ENCODE measurements at regions not wholly inside any gene's neighbourhood (a gene's known extent, or its start where the extent isn't known, plus 50 kb on each side); places are given as distances from the start of the nearest gene placed in this dataset.

DNA sequence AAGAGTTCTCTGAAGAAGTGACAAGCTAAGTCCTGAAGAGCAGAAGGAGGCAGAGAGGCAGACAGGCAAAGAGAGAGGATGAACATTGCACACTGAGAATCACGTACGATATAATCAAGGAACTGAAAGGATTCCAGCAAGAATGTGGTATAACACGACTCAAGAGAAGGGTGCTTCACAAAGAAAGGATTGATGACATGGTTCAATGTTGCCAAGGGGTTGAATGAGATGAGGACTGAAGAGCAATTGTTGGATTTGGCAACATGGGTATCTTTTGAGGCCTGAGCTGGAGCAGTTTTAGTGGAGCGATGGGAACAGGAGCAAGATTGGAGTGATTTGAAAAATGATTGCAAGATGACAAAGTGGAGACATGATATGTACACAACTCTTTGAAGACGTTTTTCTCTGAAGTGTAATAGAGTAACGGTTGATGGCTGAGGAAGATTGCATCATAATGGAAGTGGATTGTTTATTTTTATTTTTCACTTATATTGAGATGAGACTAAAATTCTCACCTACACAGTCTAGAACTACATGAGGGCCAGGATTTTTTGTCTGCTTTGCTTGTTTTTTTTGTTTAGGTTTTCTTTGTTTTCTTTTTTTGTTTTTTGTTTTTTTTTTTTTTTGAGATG lies 1049.9 kb upstream of the WWC1 start:
- TF ChIP-seq, protein P1, sequence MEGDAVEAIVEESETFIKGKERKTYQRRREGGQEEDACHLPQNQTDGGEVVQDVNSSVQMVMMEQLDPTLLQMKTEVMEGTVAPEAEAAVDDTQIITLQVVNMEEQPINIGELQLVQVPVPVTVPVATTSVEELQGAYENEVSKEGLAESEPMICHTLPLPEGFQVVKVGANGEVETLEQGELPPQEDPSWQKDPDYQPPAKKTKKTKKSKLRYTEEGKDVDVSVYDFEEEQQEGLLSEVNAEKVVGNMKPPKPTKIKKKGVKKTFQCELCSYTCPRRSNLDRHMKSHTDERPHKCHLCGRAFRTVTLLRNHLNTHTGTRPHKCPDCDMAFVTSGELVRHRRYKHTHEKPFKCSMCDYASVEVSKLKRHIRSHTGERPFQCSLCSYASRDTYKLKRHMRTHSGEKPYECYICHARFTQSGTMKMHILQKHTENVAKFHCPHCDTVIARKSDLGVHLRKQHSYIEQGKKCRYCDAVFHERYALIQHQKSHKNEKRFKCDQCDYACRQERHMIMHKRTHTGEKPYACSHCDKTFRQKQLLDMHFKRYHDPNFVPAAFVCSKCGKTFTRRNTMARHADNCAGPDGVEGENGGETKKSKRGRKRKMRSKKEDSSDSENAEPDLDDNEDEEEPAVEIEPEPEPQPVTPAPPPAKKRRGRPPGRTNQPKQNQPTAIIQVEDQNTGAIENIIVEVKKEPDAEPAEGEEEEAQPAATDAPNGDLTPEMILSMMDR (IDR thresholded peaks at IDR 0.05) = no peak
- TF ChIP-seq POLR2A (IDR thresholded peaks at IDR 0.05) = no peak

Measured in thyroid gland (tissue), 4 donors.